ENCODE measurements at regions not wholly inside any gene's neighbourhood (a gene's known extent, or its start where the extent isn't known, plus 50 kb on each side); places are given as distances from the start of the nearest gene placed in this dataset.

DNA sequence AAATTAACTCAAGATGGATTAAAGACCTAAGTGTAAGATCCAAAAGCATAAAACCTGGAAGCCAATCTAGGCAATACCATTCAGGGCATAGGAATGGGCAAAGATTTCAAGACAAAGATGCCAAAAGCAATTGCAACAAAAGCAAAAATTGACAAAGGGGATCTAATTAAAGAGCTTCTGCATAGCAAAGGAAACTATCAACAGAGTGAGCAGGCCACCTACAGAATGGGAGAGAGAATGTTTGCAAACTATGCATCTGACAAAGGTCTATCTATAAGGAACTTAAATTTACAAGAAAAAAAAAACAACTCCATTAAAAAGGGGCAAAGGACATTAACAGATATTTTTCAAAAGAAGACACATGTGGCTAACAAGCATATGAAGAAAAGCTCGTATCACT lies 171.9 kb downstream of the RAB28 start:
- TF ChIP-seq DPF2 (CRISPR knock-in tag; IDR thresholded peaks at IDR 0.05; ENCODE audit: borderline replicate concordance, low read depth) = no peak
- no peak for TF ChIP-seq ZNF530 (CRISPR knock-in tag; IDR thresholded peaks at IDR 0.05; ENCODE audit: low read depth)
- no peak for TF ChIP-seq GATAD1 (CRISPR knock-in tag; IDR thresholded peaks at IDR 0.05)
- TF ChIP-seq, protein P1, sequence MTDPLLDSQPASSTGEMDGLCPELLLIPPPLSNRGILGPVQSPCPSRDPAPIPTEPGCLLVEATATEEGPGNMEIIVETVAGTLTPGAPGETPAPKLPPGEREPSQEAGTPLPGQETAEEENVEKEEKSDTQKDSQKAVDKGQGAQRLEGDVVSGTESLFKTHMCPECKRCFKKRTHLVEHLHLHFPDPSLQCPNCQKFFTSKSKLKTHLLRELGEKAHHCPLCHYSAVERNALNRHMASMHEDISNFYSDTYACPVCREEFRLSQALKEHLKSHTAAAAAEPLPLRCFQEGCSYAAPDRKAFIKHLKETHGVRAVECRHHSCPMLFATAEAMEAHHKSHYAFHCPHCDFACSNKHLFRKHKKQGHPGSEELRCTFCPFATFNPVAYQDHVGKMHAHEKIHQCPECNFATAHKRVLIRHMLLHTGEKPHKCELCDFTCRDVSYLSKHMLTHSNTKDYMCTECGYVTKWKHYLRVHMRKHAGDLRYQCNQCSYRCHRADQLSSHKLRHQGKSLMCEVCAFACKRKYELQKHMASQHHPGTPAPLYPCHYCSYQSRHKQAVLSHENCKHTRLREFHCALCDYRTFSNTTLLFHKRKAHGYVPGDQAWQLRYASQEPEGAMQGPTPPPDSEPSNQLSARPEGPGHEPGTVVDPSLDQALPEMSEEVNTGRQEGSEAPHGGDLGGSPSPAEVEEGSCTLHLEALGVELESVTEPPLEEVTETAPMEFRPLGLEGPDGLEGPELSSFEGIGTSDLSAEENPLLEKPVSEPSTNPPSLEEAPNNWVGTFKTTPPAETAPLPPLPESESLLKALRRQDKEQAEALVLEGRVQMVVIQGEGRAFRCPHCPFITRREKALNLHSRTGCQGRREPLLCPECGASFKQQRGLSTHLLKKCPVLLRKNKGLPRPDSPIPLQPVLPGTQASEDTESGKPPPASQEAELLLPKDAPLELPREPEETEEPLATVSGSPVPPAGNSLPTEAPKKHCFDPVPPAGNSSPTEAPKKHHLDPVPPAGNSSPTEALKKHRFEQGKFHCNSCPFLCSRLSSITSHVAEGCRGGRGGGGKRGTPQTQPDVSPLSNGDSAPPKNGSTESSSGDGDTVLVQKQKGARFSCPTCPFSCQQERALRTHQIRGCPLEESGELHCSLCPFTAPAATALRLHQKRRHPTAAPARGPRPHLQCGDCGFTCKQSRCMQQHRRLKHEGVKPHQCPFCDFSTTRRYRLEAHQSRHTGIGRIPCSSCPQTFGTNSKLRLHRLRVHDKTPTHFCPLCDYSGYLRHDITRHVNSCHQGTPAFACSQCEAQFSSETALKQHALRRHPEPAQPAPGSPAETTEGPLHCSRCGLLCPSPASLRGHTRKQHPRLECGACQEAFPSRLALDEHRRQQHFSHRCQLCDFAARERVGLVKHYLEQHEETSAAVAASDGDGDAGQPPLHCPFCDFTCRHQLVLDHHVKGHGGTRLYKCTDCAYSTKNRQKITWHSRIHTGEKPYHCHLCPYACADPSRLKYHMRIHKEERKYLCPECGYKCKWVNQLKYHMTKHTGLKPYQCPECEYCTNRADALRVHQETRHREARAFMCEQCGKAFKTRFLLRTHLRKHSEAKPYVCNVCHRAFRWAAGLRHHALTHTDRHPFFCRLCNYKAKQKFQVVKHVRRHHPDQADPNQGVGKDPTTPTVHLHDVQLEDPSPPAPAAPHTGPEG (CRISPR knock-in tag; IDR thresholded peaks at IDR 0.05) = no peak
- TF ChIP-seq PTBP1 (IDR thresholded peaks at IDR 0.05; ENCODE audit: low read depth, low read length, poor library complexity, severe bottlenecking) = no peak
- no peak for TF ChIP-seq SKI (IDR thresholded peaks at IDR 0.05; ENCODE audit: partially characterized antibody)
- TF ChIP-seq NFE2L1 (CRISPR knock-in tag; IDR thresholded peaks at IDR 0.05; ENCODE audit: borderline replicate concordance) = no peak
- no peak for TF ChIP-seq SMAD1 (CRISPR knock-in tag; IDR thresholded peaks at IDR 0.05; ENCODE audit: borderline replicate concordance, low read depth)
- no peak for TF ChIP-seq SAFB2 (CRISPR knock-in tag; IDR thresholded peaks at IDR 0.05; ENCODE audit: borderline replicate concordance, low read depth)
- TF ChIP-seq IRX3 (CRISPR knock-in tag; IDR thresholded peaks at IDR 0.05; ENCODE audit: borderline replicate concordance, low read depth) = no peak
- TF ChIP-seq, protein P2, sequence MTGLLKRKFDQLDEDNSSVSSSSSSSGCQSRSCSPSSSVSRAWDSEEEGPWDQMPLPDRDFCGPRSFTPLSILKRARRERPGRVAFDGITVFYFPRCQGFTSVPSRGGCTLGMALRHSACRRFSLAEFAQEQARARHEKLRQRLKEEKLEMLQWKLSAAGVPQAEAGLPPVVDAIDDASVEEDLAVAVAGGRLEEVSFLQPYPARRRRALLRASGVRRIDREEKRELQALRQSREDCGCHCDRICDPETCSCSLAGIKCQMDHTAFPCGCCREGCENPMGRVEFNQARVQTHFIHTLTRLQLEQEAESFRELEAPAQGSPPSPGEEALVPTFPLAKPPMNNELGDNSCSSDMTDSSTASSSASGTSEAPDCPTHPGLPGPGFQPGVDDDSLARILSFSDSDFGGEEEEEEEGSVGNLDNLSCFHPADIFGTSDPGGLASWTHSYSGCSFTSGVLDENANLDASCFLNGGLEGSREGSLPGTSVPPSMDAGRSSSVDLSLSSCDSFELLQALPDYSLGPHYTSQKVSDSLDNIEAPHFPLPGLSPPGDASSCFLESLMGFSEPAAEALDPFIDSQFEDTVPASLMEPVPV (CRISPR knock-in tag; IDR thresholded peaks at IDR 0.05) = no peak
- no peak for TF ChIP-seq CREB1 (IDR thresholded peaks at IDR 0.05)
- no peak for TF ChIP-seq CREB1 (CRISPR knock-in tag; IDR thresholded peaks at IDR 0.05)
- TF ChIP-seq, protein P3, sequence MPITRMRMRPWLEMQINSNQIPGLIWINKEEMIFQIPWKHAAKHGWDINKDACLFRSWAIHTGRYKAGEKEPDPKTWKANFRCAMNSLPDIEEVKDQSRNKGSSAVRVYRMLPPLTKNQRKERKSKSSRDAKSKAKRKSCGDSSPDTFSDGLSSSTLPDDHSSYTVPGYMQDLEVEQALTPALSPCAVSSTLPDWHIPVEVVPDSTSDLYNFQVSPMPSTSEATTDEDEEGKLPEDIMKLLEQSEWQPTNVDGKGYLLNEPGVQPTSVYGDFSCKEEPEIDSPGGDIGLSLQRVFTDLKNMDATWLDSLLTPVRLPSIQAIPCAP (CRISPR knock-in tag; IDR thresholded peaks at IDR 0.05; ENCODE audit: low read depth) = no peak
- TF ChIP-seq, protein P4, sequence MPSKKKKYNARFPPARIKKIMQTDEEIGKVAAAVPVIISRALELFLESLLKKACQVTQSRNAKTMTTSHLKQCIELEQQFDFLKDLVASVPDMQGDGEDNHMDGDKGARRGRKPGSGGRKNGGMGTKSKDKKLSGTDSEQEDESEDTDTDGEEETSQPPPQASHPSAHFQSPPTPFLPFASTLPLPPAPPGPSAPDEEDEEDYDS (CRISPR knock-in tag; IDR thresholded peaks at IDR 0.05) = no peak
- intact Hi-C loops (cut with micrococcal nuclease; ENCODE audit: unreplicated experiment) = no loop called here
- in situ Hi-C loops (cut with HindIII; ENCODE audit: extremely low pct_ligation_motif_present, low pct_unique_long_range_greater_than_20kb) = no loop called here

More for the DNA sequence above, 171.9 kb downstream of the RAB28 start:
- 96% methylated on average over 1 of the region's 1 CpG for WGBS (ENCODE audit: low lambda C conversion rate)
- H3K27ac ChIP-seq (ENCODE audit: extremely low read length, insufficient read depth, low read length) = no peak overlapping the region
- H3K27me3 ChIP-seq (ENCODE audit: control insufficient read depth in 1 of 2, insufficient read depth in 2 of 2, low read length in 2 of 2) = no peaks in the 10 kb centered on the region
- no TSS peak for BruUV-seq (replicated peaks)
- no peaks in the 10 kb centered on the region for H3K4me1 ChIP-seq (ENCODE audit: insufficient read depth, low read length)
- DNase-seq (ENCODE audit: low spot score) (no peak), FAIRE-seq (no peak), ATAC-seq (no peak)
- H3K79me2 ChIP-seq (ENCODE audit: insufficient read depth, low read length) = no peaks in the 10 kb centered on the region
- POLR2A ChIA-PET = no interaction called here
- no peak overlapping the region for H2AFZ ChIP-seq (ENCODE audit: low read length)
- no peaks in the 10 kb centered on the region for H3K36me3 ChIP-seq (replicated peaks in 1 of 2; ENCODE audit: control insufficient read depth in 1 of 2, insufficient read depth in 2 of 2, low read length in 2 of 2)
- no peak overlapping the region for H3K9ac ChIP-seq (ENCODE audit: insufficient read depth, low read depth, low read length)
- no peaks in the 10 kb centered on the region for H4K20me1 ChIP-seq (ENCODE audit: insufficient read depth, low read length)
- H3K4me2 ChIP-seq (ENCODE audit: low read depth, low read length) = no peak overlapping the region
- no peak overlapping the region for H3K4me3 ChIP-seq (replicated peaks in 1 of 3; ENCODE audit: insufficient read depth in 1 of 3, low read depth in 2 of 3, low read length in 3 of 3)
- CTCF ChIA-PET (ENCODE audit: low intra/inter-chr PET ratio, low total read pairs) = no interaction called here
- H3K9me3 ChIP-seq (ENCODE audit: low read length) = no peaks in the 10 kb centered on the region

All from HepG2 (cell line).